ENCODE measurements at regions not wholly inside any gene's neighbourhood (a gene's known extent, or its start where the extent isn't known, plus 50 kb on each side); places are given as distances from the start of the nearest gene placed in this dataset.
A peak's percentile ranks its signal among the peaks of the same experiment; 100 is the strongest.

DNA sequence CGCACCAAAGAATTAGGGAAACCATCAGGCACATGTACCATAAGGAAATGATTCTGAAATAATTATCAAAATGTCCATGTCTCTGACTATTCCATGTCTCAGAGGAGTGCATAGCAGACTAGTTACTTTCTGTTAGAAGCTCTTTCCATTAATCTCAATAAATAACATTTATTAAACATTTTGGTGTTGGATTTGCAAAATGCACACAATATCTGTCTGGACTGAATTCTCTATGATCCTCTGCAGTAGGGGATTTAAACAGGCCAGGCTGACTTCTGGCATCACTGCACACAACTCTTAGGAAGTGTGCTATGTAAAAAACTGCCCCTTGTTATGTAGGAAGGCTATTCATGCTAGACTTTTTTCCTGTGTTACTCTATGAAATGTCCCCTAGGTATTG lies 283.3 kb upstream of the CDH5 start:
- H3K4me3 ChIP-seq (replicated peaks; ENCODE audit: low read depth, low read length) = no peak overlapping the region
- TF ChIP-seq, protein P1, sequence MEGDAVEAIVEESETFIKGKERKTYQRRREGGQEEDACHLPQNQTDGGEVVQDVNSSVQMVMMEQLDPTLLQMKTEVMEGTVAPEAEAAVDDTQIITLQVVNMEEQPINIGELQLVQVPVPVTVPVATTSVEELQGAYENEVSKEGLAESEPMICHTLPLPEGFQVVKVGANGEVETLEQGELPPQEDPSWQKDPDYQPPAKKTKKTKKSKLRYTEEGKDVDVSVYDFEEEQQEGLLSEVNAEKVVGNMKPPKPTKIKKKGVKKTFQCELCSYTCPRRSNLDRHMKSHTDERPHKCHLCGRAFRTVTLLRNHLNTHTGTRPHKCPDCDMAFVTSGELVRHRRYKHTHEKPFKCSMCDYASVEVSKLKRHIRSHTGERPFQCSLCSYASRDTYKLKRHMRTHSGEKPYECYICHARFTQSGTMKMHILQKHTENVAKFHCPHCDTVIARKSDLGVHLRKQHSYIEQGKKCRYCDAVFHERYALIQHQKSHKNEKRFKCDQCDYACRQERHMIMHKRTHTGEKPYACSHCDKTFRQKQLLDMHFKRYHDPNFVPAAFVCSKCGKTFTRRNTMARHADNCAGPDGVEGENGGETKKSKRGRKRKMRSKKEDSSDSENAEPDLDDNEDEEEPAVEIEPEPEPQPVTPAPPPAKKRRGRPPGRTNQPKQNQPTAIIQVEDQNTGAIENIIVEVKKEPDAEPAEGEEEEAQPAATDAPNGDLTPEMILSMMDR (IDR thresholded peaks at IDR 0.05; ENCODE audit: low read depth, low read length, missing control alignments) = no peak
- no peak for DNase-seq (ENCODE audit: extremely low read depth, low read depth)

DNA sequence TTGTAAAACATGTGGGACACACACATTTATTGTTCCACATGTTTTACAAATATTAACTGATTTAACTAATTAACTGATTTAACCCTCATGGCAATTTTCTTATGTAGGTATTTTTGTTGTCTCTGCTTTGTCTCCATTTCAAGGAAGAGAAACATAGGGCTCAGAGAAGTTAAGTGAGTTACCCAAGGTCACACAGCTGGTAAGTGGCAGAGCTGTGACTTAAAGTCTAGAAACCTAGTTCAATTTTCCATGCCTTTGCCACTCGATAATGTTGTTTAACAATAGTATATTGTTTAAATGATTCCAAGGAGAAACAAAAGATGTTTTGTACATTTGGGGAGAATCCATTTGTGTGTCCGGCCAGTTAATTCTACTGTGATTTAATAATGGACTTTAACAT lies 284.1 kb upstream of the CDH5 start:
- no peak for DNase-seq (ENCODE audit: extremely low read depth, low read depth)
- TF ChIP-seq, protein P1 (IDR thresholded peaks at IDR 0.05; ENCODE audit: low read depth, low read length, missing control alignments) = no peak
- H3K4me3 ChIP-seq (replicated peaks; ENCODE audit: low read depth, low read length) = no peak overlapping the region

DNA sequence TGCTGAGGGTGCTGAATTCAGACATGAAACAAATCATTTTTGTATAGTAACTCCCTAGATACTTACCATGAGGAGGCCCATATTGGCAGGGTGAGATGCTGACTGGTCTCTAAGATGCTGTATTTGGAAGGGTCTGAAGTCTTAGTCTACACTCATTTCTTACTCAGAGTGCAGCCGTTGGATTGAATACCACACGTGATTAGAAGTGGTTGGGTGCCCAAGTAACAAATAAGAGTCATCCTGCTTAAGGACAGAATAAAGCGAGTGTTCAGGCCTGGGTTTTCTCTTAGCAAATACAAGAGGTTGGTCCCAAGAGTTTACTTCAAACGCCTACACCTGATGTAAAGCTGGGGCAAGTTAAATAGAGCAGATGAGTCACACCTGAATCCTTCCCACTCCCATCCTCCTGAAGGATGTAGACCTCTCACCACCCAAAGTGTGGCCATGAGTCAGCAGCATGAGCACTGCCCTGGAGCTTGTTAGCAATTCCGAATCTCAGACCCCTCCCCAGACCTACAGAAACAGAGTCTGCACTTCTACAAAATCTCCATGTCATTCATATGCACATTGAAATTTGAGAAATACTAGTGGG lies 284.6 kb upstream of the CDH5 start:
- H3K4me3 ChIP-seq (replicated peaks; ENCODE audit: low read depth, low read length) = no peak overlapping the region
- peak; percentile 82 for DNase-seq (ENCODE audit: extremely low read depth, low read depth)
- TF ChIP-seq, protein P1 (IDR thresholded peaks at IDR 0.05; ENCODE audit: low read depth, low read length, missing control alignments) = no peak

DNA sequence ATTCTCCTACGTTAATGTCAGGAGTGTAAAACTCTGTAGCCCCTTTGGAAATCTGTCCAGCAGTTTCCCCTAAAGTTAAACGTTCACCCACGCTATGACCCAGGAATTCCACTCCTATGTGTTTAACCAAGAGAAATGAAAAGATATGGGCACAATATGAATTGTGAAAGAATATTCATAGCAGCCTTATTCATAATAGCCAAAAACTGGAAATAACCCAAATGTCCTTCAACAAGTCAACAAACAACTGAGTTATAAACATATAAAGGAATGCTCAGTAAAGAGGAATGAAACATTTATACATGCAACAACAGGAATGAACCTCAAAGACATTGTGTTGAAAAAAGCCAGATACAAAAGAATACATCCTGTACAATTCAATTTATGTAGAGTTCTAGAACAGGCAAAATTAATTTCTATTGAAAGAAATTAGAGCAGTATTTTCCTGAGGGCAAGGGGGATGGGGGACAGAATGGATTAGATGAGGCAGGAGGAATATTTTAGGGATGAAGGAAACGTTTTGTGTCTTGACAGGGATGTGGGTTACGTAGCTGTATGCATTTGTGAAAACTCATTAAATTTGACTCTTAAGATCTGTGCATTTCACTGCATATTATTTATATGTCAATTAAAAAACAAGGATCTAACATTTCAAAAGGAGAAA lies 286.7 kb upstream of the CDH5 start:
- no peak overlapping the region for H3K4me3 ChIP-seq (replicated peaks; ENCODE audit: low read depth, low read length)
- no peak for DNase-seq (ENCODE audit: extremely low read depth, low read depth)
- TF ChIP-seq, protein P1 (IDR thresholded peaks at IDR 0.05; ENCODE audit: low read depth, low read length, missing control alignments) = no peak

DNA sequence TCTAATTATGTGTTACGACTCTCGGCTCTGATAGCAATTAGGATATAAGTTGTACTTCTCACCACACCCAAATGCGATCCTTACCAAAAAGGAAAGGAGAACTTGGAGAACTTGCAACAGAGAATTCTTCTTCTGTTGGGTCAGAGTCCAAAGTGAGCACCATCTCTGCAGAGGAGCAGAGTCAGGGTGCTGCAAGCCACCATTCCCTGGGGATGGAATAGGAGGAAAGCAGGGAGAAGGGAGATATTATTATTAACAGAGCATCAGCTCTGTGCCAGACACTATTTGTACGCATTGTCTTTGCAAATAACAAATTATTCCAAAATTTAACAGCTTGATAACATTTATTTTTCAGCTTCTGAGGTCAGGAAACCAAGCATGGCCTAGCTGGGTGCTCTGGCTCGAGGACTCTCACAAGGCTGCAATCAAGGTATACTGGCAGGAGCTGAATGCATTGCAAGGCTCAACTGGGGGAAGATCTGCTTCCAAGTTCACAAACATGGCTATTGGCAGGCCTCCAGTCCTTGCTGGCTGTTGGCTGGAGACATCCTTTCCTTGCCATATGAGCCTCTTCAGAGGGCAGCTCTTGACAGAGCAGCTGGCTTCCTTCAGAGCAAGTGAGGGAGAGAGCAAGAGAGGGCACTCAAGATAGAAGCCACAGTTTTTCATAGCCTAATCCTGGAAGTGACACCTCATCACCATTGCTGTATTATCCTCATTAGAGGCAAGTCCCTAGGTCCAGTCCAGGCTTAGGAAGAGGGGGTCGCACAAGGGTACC lies 296.2 kb upstream of the CDH5 start:
- DNase-seq (ENCODE audit: extremely low read depth, low read depth) = peak; percentile 29
- no peak overlapping the region for H3K4me3 ChIP-seq (replicated peaks; ENCODE audit: low read depth, low read length)
- TF ChIP-seq, protein P1 (IDR thresholded peaks at IDR 0.05; ENCODE audit: low read depth, low read length, missing control alignments) = no peak

DNA sequence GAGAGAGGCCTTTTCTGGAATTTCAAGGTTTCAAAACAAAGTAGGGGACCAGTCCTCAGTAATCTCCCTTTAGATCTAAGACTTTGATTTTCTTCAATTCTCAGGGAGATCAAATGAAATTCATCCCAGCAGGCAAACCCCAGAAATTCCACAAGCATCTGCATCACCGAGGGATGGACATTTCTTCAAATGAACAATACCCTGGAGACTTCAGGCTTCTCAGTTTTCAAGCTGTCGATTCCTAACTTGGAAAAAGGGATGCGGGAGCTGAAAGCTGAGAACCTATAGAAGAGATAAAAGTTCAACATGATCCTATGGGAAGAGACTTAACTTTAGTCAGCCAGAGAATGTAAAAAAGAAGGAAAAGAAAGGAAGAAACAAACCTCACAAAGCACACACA lies 296.9 kb upstream of the CDH5 start:
- TF ChIP-seq, protein P1 (IDR thresholded peaks at IDR 0.05; ENCODE audit: low read depth, low read length, missing control alignments) = no peak
- no peak for DNase-seq (ENCODE audit: extremely low read depth, low read depth)

More for the DNA sequence above, 296.9 kb upstream of the CDH5 start:
- H3K4me3 ChIP-seq (replicated peaks; ENCODE audit: low read depth, low read length) = no peak overlapping the region
